Peyer's patch (tissue), 4 donors: ENCODE measurements at regions not wholly inside any gene's neighbourhood (a gene's known extent, or its start where the extent isn't known, plus 50 kb on each side); places are given as distances from the start of the nearest gene placed in this dataset.

Experiments used
- DNase-seq, 3 donors: peaks; one replicate each; pipeline ENCODE4 v3.0.0-alpha.2; 2017 to 2019
- H3K27ac ChIP-seq, 4 donors: fragments of 200-600 bp; sonication (generic); one replicate each; pipeline ENCODE4 v1.5.1; 2016 to 2019
- H3K27me3 ChIP-seq, 2 donors: fragments of 200-600 bp; sonication (generic); one replicate each; pipeline ENCODE4 v1.5.1; 2019
- H3K36me3 ChIP-seq, 3 donors: fragments of 200-600 bp; sonication (generic); one replicate each; pipeline ENCODE4 v1.5.1; 2016 to 2019
- H3K4me1 ChIP-seq, 4 donors: fragments of 200-600 bp; sonication (generic); one replicate each; pipeline ENCODE4 v1.5.1; 2016 to 2019
- H3K4me3 ChIP-seq, 4 donors: fragments of 200-600 bp; sonication (generic); 1 replicate in 3 of 4; 2 replicates in 1 of 4; pipeline ENCODE4 v1.5.1; 2016 to 2019; ENCODE audit warnings: mild to moderate bottlenecking in 1 of 4
- H3K9me3 ChIP-seq, 4 donors: fragments of 200-600 bp; sonication (generic); one replicate each; pipeline ENCODE4 v1.5.1; 2016 to 2019; ENCODE audit warnings: mild to moderate bottlenecking in 1 of 4
- CTCF ChIP-seq, 6 experiments: fragments of 450-650 bp in 4 of 6; fragments of 200-600 bp in 2 of 6; sonication (generic) in 1 of 6; IDR thresholded peaks; one replicate each; pipeline ENCODE4 v1.5.1; 2017 to 2019; ENCODE audit warnings: antibody characterized with exemption in 6 of 6, mild to moderate bottlenecking in 3 of 6, moderate library complexity in 1 of 6
- POLR2A ChIP-seq, 2 donors: fragments of 450-650 bp; IDR thresholded peaks; one replicate each; pipeline ENCODE4 v1.5.1; 2017; ENCODE audit warnings: antibody characterized with exemption in 2 of 2, mild to moderate bottlenecking in 2 of 2, moderate library complexity in 2 of 2

- TF ChIP-seq CTCF (IDR thresholded peaks at IDR 0.05) (no peak), POLR2A (IDR thresholded peaks at IDR 0.05) (no peak)
- no peak for DNase-seq
Measured at GRCh38 chr5:26757941-26758340, 280.4 kb downstream of the CDH9 start.

GRCh38 chr5:26749829-26750228 lies 288.6 kb downstream of the CDH9 start:
- no peak overlapping the region for H3K27ac ChIP-seq
- H3K27me3 ChIP-seq = no peaks in the 10 kb centered on the region
- DNase-seq = no peak
- TF ChIP-seq POLR2A (IDR thresholded peaks at IDR 0.05) (no peak), CTCF (IDR thresholded peaks at IDR 0.05) (no peak)
- no peaks in the 10 kb centered on the region for H3K9me3 ChIP-seq
- no peaks in the 10 kb centered on the region for H3K36me3 ChIP-seq
- no peaks in the 10 kb centered on the region for H3K4me1 ChIP-seq
- H3K4me3 ChIP-seq = no peak overlapping the region

More at GRCh38 chr5:26757941-26758340, 280.4 kb downstream of the CDH9 start:
- Histone ChIP-seq H3K4me3 (no peak overlapping the region), H3K27ac (no peak overlapping the region), H3K9me3 (no peaks in the 10 kb centered on the region), H3K4me1 (no peaks in the 10 kb centered on the region), H3K36me3 (no peaks in the 10 kb centered on the region), H3K27me3 (no peaks in the 10 kb centered on the region)

GRCh38 chr5:26740182-26740581 lies 298.2 kb downstream of the CDH9 start:
- Histone ChIP-seq H3K27me3 (no peaks in the 10 kb centered on the region), H3K4me1 (no peaks in the 10 kb centered on the region), H3K36me3 (no peaks in the 10 kb centered on the region), H3K4me3 (no peak overlapping the region), H3K27ac (no peak overlapping the region), H3K9me3 (peaks cover 0 to 2% (median 0%) of the 10 kb centered on the region in 4 donors)
- DNase-seq = no peak
- TF ChIP-seq POLR2A (IDR thresholded peaks at IDR 0.05) = no peak
- TF ChIP-seq CTCF (IDR thresholded peaks at IDR 0.05) = no peak

- Histone ChIP-seq H3K4me3 (no peak overlapping the region), H3K36me3 (no peaks in the 10 kb centered on the region), H3K9me3 (peaks cover 0 to 2% (median 0%) of the 10 kb centered on the region in 4 donors), H3K27me3 (no peaks in the 10 kb centered on the region), H3K4me1 (no peaks in the 10 kb centered on the region), H3K27ac (no peak overlapping the region)
- DNase-seq = no peak
- no peak for TF ChIP-seq POLR2A (IDR thresholded peaks at IDR 0.05)
Measured at GRCh38 chr5:26737348-26738265, 300.8 kb downstream of the CDH9 start.

- H3K27me3 ChIP-seq = no peaks in the 10 kb centered on the region
- no peaks in the 10 kb centered on the region for H3K4me1 ChIP-seq
- no peaks in the 10 kb centered on the region for H3K36me3 ChIP-seq
- H3K9me3 ChIP-seq = peaks cover 0 to 5% (median 0%) of the 10 kb centered on the region in 4 donors
- H3K4me3 ChIP-seq = no peak overlapping the region
- TF ChIP-seq POLR2A (IDR thresholded peaks at IDR 0.05) = no peak
- TF ChIP-seq CTCF (IDR thresholded peaks at IDR 0.05) = no peak
- H3K27ac ChIP-seq = no peak overlapping the region
- no peak for DNase-seq
Measured at GRCh38 chr5:26727916-26728315, 310.5 kb downstream of the CDH9 start.

GRCh38 chr5:26719803-26720202 lies 318.6 kb downstream of the CDH9 start:
- TF ChIP-seq CTCF (IDR thresholded peaks at IDR 0.05) = no peak
- no peak for TF ChIP-seq POLR2A (IDR thresholded peaks at IDR 0.05)
- Histone ChIP-seq H3K27me3 (no peaks in the 10 kb centered on the region), H3K27ac (no peak overlapping the region), H3K9me3 (peaks cover 0 to 5% (median 0%) of the 10 kb centered on the region in 4 donors), H3K36me3 (no peaks in the 10 kb centered on the region), H3K4me3 (no peak overlapping the region), H3K4me1 (no peaks in the 10 kb centered on the region)
- no peak for DNase-seq
